ENCODE measurements at regions not wholly inside any gene's neighbourhood (a gene's known extent, or its start where the extent isn't known, plus 50 kb on each side); places are given as distances from the start of the nearest gene placed in this dataset.
"Not testable (repeated sequence)": the region's sequence is repeated elsewhere in the genome, so short reads cannot be mapped to it uniquely, and the experiment has no call there.

GRCh38 chr2:109722026-109722425 lies 72.1 kb upstream of the RGPD5 start:
- Histone ChIP-seq H3K27me3 (replicated peaks; ENCODE audit: insufficient read depth, low read length) (no peaks in the 10 kb centered on the region), H3K9me3 (replicated peaks; ENCODE audit: insufficient read depth, low read length) (no peaks in the 10 kb centered on the region), H3K4me3 (ENCODE audit: low read length) (no peak overlapping the region), H3K9me2 (replicated peaks; ENCODE audit: insufficient read depth, low read length) (no peaks in the 10 kb centered on the region), H3K79me2 (ENCODE audit: low read length) (no peaks in the 10 kb centered on the region), H2AFZ (ENCODE audit: low read length) (no peak overlapping the region), H3K27ac (ENCODE audit: low read length) (no peak overlapping the region), H3K4me2 (ENCODE audit: low read depth, low read length) (no peak overlapping the region), H3K9ac (ENCODE audit: low read length) (no peak overlapping the region), H3K36me3 (replicated peaks; ENCODE audit: insufficient read depth, low read length) (no peaks in the 10 kb centered on the region), H3F3A (ENCODE audit: insufficient read depth, low read length) (0 out of 2 replicates have a peak, but pooled peaks cover 7% of the 10 kb centered on the region), H3K4me1 (ENCODE audit: low read length) (peaks cover 6% of the 10 kb centered on the region; the same call in 1 of the 2 replicates), H4K20me1 (ENCODE audit: insufficient read depth, low read length) (no peaks in the 10 kb centered on the region)
- TF ChIP-seq EZH2 (optimal IDR thresholded peaks at IDR 0.05; ENCODE audit: low read depth, low read length) = no peak
- TF ChIP-seq EZH2phosphoT487 (IDR thresholded peaks at IDR 0.05; ENCODE audit: low read length) = no peak
- TF ChIP-seq, protein P1, sequence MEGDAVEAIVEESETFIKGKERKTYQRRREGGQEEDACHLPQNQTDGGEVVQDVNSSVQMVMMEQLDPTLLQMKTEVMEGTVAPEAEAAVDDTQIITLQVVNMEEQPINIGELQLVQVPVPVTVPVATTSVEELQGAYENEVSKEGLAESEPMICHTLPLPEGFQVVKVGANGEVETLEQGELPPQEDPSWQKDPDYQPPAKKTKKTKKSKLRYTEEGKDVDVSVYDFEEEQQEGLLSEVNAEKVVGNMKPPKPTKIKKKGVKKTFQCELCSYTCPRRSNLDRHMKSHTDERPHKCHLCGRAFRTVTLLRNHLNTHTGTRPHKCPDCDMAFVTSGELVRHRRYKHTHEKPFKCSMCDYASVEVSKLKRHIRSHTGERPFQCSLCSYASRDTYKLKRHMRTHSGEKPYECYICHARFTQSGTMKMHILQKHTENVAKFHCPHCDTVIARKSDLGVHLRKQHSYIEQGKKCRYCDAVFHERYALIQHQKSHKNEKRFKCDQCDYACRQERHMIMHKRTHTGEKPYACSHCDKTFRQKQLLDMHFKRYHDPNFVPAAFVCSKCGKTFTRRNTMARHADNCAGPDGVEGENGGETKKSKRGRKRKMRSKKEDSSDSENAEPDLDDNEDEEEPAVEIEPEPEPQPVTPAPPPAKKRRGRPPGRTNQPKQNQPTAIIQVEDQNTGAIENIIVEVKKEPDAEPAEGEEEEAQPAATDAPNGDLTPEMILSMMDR (IDR thresholded peaks at IDR 0.05; ENCODE audit: low read length) = no peak
- no peak for DNase-seq

- not testable (repeated sequence) for H3K4me1 ChIP-seq (ENCODE audit: low read length); H3K9ac ChIP-seq (ENCODE audit: low read length); H4K20me1 ChIP-seq (ENCODE audit: insufficient read depth, low read length); H3K4me2 ChIP-seq (ENCODE audit: low read depth, low read length); H3K9me2 ChIP-seq (replicated peaks; ENCODE audit: insufficient read depth, low read length); H3F3A ChIP-seq (ENCODE audit: insufficient read depth, low read length); H3K9me3 ChIP-seq (replicated peaks; ENCODE audit: insufficient read depth, low read length); H3K79me2 ChIP-seq (ENCODE audit: low read length); H2AFZ ChIP-seq (ENCODE audit: low read length); H3K27ac ChIP-seq (ENCODE audit: low read length); DNase-seq; H3K36me3 ChIP-seq (replicated peaks; ENCODE audit: insufficient read depth, low read length); H3K4me3 ChIP-seq (ENCODE audit: low read length); H3K27me3 ChIP-seq (replicated peaks; ENCODE audit: insufficient read depth, low read length)
These were observed 71.5 kb upstream of the RGPD5 start for GRCh38 chr2:109722640-109723039.

DNA sequence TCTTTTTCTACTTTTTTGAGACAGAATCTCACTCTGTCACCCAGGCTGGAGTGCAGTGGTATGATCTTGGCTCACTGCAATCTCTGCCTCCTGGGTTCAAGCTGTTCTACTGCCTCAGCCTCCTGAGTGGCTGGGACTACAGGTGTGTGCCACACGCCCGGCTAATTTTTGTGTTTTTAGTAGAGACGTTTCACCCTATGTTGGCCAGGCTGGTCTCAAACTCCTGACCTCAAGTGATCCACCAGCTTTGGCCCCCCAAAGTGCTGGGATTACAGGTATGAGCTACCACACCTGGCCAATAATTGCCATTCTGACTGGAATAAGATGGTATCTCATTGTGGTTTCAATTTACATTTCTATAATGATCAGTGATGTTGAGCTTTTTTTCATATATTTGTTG lies 71.0 kb upstream of the RGPD5 start:
- not testable (repeated sequence) for H3K9ac ChIP-seq (ENCODE audit: low read length)

GRCh38 chr2:109724533-109725460 lies 69.3 kb upstream of the RGPD5 start:
- no peak overlapping the region for H3K4me2 ChIP-seq (ENCODE audit: low read depth, low read length)
- no peaks in the 10 kb centered on the region for H3K27me3 ChIP-seq (replicated peaks; ENCODE audit: insufficient read depth, low read length)
- H3K4me3 ChIP-seq (ENCODE audit: low read length) = no peak overlapping the region
- H3K9me2 ChIP-seq (replicated peaks; ENCODE audit: insufficient read depth, low read length) = no peaks in the 10 kb centered on the region
- H3K79me2 ChIP-seq (ENCODE audit: low read length) = no peaks in the 10 kb centered on the region
- H3K9me3 ChIP-seq (replicated peaks; ENCODE audit: insufficient read depth, low read length) = no peaks in the 10 kb centered on the region
- H3K36me3 ChIP-seq (replicated peaks; ENCODE audit: insufficient read depth, low read length) = no peaks in the 10 kb centered on the region
- H4K20me1 ChIP-seq (ENCODE audit: insufficient read depth, low read length) = no peaks in the 10 kb centered on the region
- H3F3A ChIP-seq (ENCODE audit: insufficient read depth, low read length) = 0 out of 2 replicates have a peak, but pooled peaks cover 7% of the 10 kb centered on the region
- no peak overlapping the region for H3K27ac ChIP-seq (ENCODE audit: low read length)
- DNase-seq = no peak
- no peak overlapping the region for H2AFZ ChIP-seq (ENCODE audit: low read length)
- TF ChIP-seq, protein P1 (IDR thresholded peaks at IDR 0.05; ENCODE audit: low read length) = no peak
- TF ChIP-seq EZH2 (optimal IDR thresholded peaks at IDR 0.05; ENCODE audit: low read depth, low read length) (no peak), EZH2phosphoT487 (IDR thresholded peaks at IDR 0.05; ENCODE audit: low read length) (no peak)
- H3K4me1 ChIP-seq (ENCODE audit: low read length) = peaks cover 6% of the 10 kb centered on the region; the same call in 1 of the 2 replicates
- no peak overlapping the region for H3K9ac ChIP-seq (ENCODE audit: low read length)

More for the DNA sequence above, 71.0 kb upstream of the RGPD5 start:
- not testable (repeated sequence) for DNase-seq; H4K20me1 ChIP-seq (ENCODE audit: insufficient read depth, low read length); H2AFZ ChIP-seq (ENCODE audit: low read length); H3K9me3 ChIP-seq (replicated peaks; ENCODE audit: insufficient read depth, low read length); H3K36me3 ChIP-seq (replicated peaks; ENCODE audit: insufficient read depth, low read length); H3K4me3 ChIP-seq (ENCODE audit: low read length); H3K27ac ChIP-seq (ENCODE audit: low read length); H3K4me1 ChIP-seq (ENCODE audit: low read length); H3K27me3 ChIP-seq (replicated peaks; ENCODE audit: insufficient read depth, low read length); H3K9me2 ChIP-seq (replicated peaks; ENCODE audit: insufficient read depth, low read length); H3K4me2 ChIP-seq (ENCODE audit: low read depth, low read length); H3F3A ChIP-seq (ENCODE audit: insufficient read depth, low read length); H3K79me2 ChIP-seq (ENCODE audit: low read length)
